ENCODE measurements at regions not wholly inside any gene's neighbourhood (a gene's known extent, or its start where the extent isn't known, plus 50 kb on each side); places are given as distances from the start of the nearest gene placed in this dataset.

DNA sequence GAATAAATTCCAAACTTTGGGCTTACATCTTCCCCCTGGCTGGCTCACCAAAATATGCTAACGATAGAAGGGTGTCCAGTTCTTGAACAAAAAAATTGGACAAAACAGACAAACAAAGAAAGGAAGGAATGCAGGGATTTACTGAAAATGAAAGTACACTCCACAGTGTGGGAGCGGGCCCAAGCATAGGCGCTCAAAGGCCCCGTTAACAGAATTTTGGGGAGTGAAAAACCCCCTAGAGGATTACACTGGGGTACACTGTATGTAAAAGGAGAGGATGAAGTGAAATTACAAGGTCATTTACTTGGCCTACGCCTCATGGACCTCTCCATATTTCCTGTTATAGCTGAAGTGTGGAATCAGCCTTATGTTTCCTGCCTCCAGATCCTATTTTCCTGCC is 899.7 kb downstream of the DSC3 start:
- TF ChIP-seq, protein P1, sequence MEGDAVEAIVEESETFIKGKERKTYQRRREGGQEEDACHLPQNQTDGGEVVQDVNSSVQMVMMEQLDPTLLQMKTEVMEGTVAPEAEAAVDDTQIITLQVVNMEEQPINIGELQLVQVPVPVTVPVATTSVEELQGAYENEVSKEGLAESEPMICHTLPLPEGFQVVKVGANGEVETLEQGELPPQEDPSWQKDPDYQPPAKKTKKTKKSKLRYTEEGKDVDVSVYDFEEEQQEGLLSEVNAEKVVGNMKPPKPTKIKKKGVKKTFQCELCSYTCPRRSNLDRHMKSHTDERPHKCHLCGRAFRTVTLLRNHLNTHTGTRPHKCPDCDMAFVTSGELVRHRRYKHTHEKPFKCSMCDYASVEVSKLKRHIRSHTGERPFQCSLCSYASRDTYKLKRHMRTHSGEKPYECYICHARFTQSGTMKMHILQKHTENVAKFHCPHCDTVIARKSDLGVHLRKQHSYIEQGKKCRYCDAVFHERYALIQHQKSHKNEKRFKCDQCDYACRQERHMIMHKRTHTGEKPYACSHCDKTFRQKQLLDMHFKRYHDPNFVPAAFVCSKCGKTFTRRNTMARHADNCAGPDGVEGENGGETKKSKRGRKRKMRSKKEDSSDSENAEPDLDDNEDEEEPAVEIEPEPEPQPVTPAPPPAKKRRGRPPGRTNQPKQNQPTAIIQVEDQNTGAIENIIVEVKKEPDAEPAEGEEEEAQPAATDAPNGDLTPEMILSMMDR (IDR thresholded peaks at IDR 0.05): no peak
- TF ChIP-seq POLR2A (IDR thresholded peaks at IDR 0.05): no peak
- no peak for TF ChIP-seq EP300 (IDR thresholded peaks at IDR 0.05)
